HG02840 (cell line): ENCODE measurements at regions not wholly inside any gene's neighbourhood (a gene's known extent, or its start where the extent isn't known, plus 50 kb on each side); places are given as distances from the start of the nearest gene placed in this dataset.
A peak's percentile ranks its signal among the peaks of the same experiment; 100 is the strongest.
"Not testable (repeated sequence)": the region's sequence is repeated elsewhere in the genome, so short reads cannot be mapped to it uniquely, and the experiment has no call there.

ENCODE experiments used
- ATAC-seq: cut with Tn5 transposase; IDR thresholded peaks from one replicate; pipeline ENCODE4 v1.9.1; 2021; ENCODE audit warnings: mild to moderate bottlenecking, moderate library complexity, moderate number of reproducible peaks; ENCODE audit not compliant: unreplicated experiment, low FRiP score

GRCh38 chr16:63403792-63404191, 1367.6 kb upstream of the CDH8 start:
- no peak for ATAC-seq

DNA sequence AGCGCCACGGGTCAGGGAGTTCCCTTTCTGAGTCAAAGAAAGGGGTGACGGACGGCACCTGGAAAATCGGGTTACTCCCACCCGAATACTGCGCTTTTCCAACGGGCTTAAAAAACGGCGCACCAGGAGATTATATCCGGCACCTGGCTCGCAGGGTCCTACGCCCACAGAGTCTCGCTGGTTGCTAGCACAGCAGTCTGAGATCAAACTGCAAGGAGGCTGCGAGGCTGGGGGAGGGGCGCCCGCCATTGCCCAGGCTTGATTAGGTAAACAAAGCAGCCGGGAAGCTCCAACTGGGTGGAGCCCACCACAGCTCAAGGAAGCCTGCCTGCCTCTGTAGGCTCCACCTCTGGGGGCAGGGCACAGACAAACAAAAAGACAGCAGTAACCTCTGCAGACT, 1352.0 kb upstream of the CDH8 start:
- ATAC-seq: not testable (repeated sequence)

DNA sequence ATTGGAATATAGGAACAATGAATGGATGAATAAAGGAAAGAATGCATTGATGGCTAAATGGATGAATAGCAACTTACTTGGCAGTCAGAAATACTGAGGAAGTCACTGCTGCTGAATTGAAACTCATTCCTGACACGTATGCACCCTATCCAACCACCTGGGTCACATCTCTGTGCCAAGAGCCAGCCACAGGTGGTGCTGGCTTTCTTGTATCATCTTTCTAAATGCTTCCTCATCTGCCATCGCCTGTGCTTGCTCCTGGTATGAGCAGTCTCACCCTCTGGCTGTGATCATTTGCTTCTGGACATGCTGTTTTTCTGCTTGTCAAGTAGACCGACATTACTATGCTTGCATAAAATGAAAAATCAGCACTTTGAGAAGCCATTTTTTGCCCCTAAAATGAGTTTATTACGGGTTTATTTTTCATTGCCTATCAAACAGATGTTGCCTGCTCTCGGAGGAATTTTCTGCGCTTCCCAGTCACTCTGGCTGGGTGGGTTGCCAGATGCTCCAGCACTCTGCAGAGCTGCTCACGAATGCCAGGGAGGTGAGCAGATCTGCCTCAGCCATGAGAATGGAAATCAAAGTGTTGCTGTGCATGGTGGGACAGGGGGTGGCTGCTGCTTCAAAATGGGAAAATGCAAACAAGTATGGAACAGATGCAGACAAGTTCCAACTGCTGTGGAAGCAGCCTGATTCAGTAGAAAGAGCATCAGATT, 1349.6 kb upstream of the CDH8 start:
- no peak for ATAC-seq

GRCh38 chr16:63373744-63374143, 1337.5 kb upstream of the CDH8 start:
- ATAC-seq: no peak

DNA sequence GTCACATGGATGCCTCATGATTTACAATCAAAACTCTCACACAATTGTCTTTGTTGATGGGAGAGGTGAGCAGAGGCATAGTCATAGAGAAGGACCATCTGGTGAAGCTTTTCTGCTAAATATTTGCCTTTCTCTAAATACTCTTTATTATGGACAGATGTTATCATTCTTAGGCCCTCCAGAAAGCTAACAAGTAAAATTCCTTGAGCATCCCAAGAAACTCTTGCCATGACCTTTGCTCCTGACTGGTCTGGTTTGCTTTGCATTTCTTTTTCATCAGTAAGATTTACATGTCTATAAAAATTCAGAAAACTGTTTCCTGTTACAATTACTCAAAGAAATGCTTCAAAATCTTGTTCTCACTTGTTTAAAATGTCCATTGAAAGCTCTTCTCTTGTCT, 1336.6 kb upstream of the CDH8 start:
- no peak for ATAC-seq

DNA sequence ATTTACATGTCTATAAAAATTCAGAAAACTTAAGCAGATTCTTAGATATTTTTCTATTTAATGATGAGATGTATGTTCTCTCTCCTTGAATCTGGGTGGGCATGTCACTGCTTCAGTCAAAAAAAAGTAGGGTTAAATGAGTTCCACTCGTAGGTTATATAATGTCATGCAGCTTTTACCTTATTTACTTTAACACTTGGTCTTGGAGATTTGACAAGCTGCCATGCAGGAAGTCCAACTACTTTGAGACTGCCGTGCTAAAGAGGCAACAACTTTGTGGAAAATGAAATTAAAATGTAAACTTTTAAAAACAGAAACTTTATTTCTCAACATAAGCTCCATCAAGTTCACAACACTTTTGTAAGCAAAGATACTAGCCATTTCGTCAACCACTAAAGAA, 1336.0 kb upstream of the CDH8 start:
- no peak for ATAC-seq

- no peak for ATAC-seq
These were observed 1329.5 kb upstream of the CDH8 start for GRCh38 chr16:63365649-63366304.

DNA sequence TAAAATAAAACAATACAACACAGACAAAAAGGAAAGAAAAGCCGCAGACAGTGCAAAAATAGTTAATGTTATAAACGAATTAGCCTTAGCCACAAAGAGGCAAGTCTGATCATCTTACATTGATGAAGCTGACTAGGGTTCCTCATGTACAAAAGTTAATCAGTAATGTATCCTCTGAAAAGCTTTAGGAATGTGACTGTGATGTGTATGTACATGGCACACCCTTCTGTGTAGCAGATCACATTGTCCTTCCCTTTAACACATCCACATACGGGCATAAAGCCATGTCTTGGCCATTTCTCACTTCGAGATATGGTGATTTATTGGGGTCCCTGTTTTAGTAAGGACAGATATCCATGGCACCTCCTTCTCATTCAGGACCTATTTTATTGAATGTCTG, 1327.5 kb upstream of the CDH8 start:
- ATAC-seq: no peak

DNA sequence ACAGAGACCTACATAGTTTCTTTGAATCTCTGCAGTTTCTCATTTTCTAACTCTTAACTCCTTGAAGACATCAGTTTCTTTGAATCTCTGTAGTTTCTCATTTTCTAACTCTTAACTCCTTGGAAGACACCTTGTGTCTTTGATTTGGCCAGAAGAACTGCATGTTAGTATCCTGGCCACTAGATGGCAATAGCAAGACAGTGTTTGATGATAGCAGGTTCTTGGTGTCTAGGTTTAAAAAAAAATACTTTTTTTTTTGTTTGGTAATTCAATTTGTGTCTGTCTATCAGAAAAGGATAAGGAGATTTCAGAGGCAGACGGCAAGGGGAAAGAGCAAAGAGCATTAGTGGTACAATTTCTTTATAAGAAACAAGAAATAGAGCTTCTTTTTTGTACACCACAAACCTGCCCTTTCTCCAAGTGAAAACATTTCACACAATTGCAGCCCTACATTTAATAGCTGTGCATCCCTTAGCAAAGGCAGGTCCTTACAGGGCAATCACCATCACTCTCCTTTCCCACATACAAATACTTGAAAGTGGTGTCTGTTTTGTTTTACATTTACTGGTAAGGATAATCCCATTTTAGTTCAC, 1324.9 kb upstream of the CDH8 start:
- peak; percentile 65 for ATAC-seq

GRCh38 chr16:63349961-63350360, 1313.7 kb upstream of the CDH8 start:
- ATAC-seq: no peak

GRCh38 chr16:63346000-63346399, 1309.8 kb upstream of the CDH8 start:
- ATAC-seq: no peak

- ATAC-seq: no peak
These were observed 1301.0 kb upstream of the CDH8 start for GRCh38 chr16:63337264-63337663.

DNA sequence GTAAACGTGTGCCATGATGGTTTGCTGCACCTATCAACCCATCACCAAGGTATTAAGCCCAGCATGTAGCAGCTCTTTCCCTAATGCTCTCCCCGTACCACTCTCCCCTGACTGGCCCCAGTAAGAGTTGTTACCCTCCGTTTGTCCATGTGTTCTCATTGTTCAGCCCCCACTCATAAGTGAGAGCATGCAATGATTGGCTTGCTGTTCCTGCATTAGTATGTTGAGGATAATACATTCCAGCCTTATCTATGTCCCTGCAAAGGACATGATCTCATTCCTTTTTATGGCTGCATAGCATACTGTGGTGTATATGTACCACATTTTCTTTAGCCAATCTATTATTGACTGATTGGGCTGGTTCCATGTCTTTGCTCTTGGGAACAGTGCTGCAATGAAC, 1294.9 kb upstream of the CDH8 start:
- ATAC-seq: no peak

GRCh38 chr16:63326736-63327339, 1290.6 kb upstream of the CDH8 start:
- no peak for ATAC-seq

DNA sequence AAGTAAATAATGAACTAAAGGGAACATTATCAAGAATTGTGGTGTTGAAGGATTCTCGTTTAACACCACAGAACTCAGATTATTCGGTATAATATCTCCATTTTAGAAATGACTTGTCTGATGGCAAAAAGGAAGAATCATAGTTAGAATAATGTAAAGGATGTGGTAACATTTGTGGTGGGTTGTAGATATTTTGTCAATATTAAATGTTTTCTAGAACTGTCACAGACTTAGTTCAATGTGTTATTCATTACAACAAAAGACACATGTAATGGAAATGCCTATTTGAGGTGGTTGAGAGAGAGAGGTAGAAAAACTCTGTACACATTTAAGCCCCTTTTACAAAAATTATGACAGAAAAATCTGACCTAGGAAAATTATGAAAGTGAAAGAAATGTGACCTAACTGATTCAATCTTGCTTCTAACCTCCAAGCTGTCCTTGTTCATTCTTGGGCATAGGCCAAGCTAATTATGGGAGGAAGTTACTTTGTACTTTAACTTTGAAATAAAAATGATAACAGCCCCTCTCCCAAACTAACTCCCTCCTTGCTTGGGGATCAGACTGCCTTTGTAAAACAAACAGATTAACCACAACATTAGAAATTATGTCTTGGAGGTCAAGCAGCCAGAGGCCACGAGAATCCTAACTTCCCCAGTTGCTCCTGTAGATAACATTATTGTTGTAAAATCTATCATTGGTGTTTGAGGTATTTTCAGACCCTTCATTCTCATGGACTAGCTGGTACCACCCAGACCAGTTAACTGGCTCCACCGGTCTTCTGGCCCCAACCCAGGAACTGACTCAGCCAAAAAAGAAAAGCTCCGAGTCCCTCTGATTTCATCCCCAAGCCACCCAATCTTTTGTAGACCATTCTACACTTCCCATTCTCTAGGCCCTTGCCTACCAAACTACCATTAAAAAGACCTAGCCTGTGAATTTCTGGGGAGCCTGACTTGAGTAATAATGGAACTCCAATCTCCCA, 1287.8 kb upstream of the CDH8 start:
- ATAC-seq: no peak

DNA sequence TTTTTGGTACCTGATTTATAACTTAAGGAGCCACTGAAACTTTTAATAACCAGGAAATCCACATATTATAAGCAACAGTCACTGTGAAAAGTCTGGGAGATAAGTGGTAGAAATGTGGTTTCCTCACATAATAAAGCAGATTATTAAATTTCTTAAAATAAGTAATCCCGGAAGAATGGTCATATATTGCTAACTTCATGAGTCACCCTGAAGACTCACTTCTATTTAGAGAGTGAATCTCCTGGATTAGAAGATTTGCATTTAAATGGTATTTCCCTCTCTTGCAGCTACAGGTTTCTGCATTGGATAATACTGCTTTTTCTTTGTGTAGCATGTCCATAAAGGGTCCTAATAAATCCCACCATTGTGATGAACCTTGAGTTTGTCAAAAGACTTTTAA, 1286.8 kb upstream of the CDH8 start:
- no peak for ATAC-seq

- no peak for ATAC-seq
These were observed 1279.0 kb upstream of the CDH8 start for GRCh38 chr16:63315229-63315628.

DNA sequence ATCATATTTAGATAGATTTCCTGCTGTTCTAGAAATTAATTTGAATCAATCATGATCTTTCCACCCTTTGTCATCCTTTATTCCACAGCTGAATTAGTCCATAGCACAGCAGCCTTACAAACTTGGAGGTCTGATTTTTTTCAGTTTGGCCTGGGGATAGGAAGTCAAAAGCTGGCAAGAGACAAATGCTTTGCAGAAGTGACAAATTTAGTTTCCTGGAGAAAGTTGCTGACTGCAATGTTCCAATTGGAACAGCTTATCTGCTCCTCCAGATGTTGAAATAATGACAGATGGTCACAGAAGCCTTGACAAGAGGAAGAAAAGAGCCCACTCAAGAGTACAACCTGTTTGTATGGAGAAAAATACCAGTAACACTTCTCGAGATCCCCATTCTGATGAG, 1276.1 kb upstream of the CDH8 start:
- ATAC-seq: no peak

GRCh38 chr16:63311313-63311712, 1275.1 kb upstream of the CDH8 start:
- ATAC-seq: no peak

- no peak for ATAC-seq
These were observed 1266.6 kb upstream of the CDH8 start for GRCh38 chr16:63302811-63303210.
